HG03066 (cell line): ENCODE measurements at regions not wholly inside any gene's neighbourhood (a gene's known extent, or its start where the extent isn't known, plus 50 kb on each side); places are given as distances from the start of the nearest gene placed in this dataset.
"Not testable (repeated sequence)": the region's sequence is repeated elsewhere in the genome, so short reads cannot be mapped to it uniquely, and the experiment has no call there.

Experiments used
- ATAC-seq: cut with Tn5 transposase; IDR thresholded peaks from one replicate; pipeline ENCODE4 v1.9.1; 2021; ENCODE audit warnings: low read depth; ENCODE audit not compliant: unreplicated experiment

GRCh38 chr5:7265776-7266175, 130.2 kb upstream of the ADCY2 start:
- ATAC-seq = not testable (repeated sequence)

- not testable (repeated sequence) for ATAC-seq
Observed at GRCh38 chr5:7268722-7269121, 127.2 kb upstream of the ADCY2 start.

- no peak for ATAC-seq
Observed at GRCh38 chr5:7269591-7270274, 126.2 kb upstream of the ADCY2 start.

GRCh38 chr5:7271435-7272084, 124.4 kb upstream of the ADCY2 start:
- ATAC-seq = no peak

- no peak for ATAC-seq
Observed at GRCh38 chr5:7272408-7272965, 123.5 kb upstream of the ADCY2 start.

GRCh38 chr5:7274203-7274602, 121.7 kb upstream of the ADCY2 start:
- no peak for ATAC-seq

- not testable (repeated sequence) for ATAC-seq
Observed at GRCh38 chr5:7289634-7290033, 106.3 kb upstream of the ADCY2 start.

GRCh38 chr5:7297821-7298220, 98.1 kb upstream of the ADCY2 start:
- not testable (repeated sequence) for ATAC-seq

GRCh38 chr5:7299731-7300130, 96.2 kb upstream of the ADCY2 start:
- ATAC-seq = not testable (repeated sequence)

GRCh38 chr5:7305000-7305674, 90.8 kb upstream of the ADCY2 start:
- ATAC-seq = not testable (repeated sequence)

GRCh38 chr5:7306556-7306955, 89.4 kb upstream of the ADCY2 start:
- ATAC-seq = not testable (repeated sequence)

- ATAC-seq = not testable (repeated sequence)
Observed at GRCh38 chr5:7307709-7308108, 88.2 kb upstream of the ADCY2 start.

- ATAC-seq = not testable (repeated sequence)
Observed at GRCh38 chr5:7309715-7310114, 86.2 kb upstream of the ADCY2 start.

- not testable (repeated sequence) for ATAC-seq
Observed at GRCh38 chr5:7310656-7311055, 85.3 kb upstream of the ADCY2 start.

- no peak for ATAC-seq
Observed at GRCh38 chr5:7315118-7315517, 80.8 kb upstream of the ADCY2 start.

GRCh38 chr5:7317751-7318150, 78.2 kb upstream of the ADCY2 start:
- no peak for ATAC-seq

- no peak for ATAC-seq
Observed at GRCh38 chr5:7320701-7321301, 75.1 kb upstream of the ADCY2 start.

GRCh38 chr5:7321724-7322123, 74.2 kb upstream of the ADCY2 start:
- ATAC-seq = no peak

GRCh38 chr5:7324919-7325318, 71.0 kb upstream of the ADCY2 start:
- ATAC-seq = no peak

GRCh38 chr5:7325975-7326913, 69.7 kb upstream of the ADCY2 start:
- no peak for ATAC-seq
